MM.1S (cell line): ENCODE measurements at regions not wholly inside any gene's neighbourhood (a gene's known extent, or its start where the extent isn't known, plus 50 kb on each side); places are given as distances from the start of the nearest gene placed in this dataset.

ENCODE experiments used
- DNase-seq: peaks from one replicate; pipeline ENCODE4 v3.0.0-alpha.2; 2015
- H2AFZ ChIP-seq: fragments of 300-600 bp; sonication (generic); 2 replicates; pipeline ENCODE4 v1.6.0; 2016; ENCODE audit warnings: antibody characterized with exemption, low read length
- H3F3A ChIP-seq: fragments of 300-600 bp; sonication (generic); 2 replicates; pipeline ENCODE4 v1.6.1; 2016; ENCODE audit warnings: mild to moderate bottlenecking, antibody characterized with exemption, low read length, moderate library complexity, mixed read lengths; ENCODE audit not compliant: insufficient read depth
- H3K27ac ChIP-seq: fragments of 300-600 bp; sonication (generic); 2 replicates; pipeline ENCODE4 v1.5.1; 2016; ENCODE audit warnings: mild to moderate bottlenecking, low read length
- H3K27me3 ChIP-seq: fragments of 300-600 bp; sonication (generic); replicated peaks from 2 replicates; pipeline ENCODE4 v1.6.0; 2016; ENCODE audit warnings: low read length; ENCODE audit not compliant: insufficient read depth
- H3K36me3 ChIP-seq: fragments of 300-600 bp; sonication (generic); replicated peaks from 2 replicates; pipeline ENCODE4 v1.6.1; 2016; ENCODE audit warnings: mild to moderate bottlenecking, low read length, mixed read lengths; ENCODE audit not compliant: insufficient read depth
- H3K4me1 ChIP-seq: fragments of 300-600 bp; sonication (generic); 2 replicates; pipeline ENCODE4 v1.6.1; 2016; ENCODE audit warnings: low read length, mixed read lengths
- H3K4me2 ChIP-seq: fragments of 300-600 bp; sonication (generic); 2 replicates; pipeline ENCODE4 v1.6.0; 2016; ENCODE audit warnings: low read depth, low read length
- H3K4me3 ChIP-seq: fragments of 300-600 bp; sonication (generic); 2 replicates; pipeline ENCODE4 v1.5.1; 2016; ENCODE audit warnings: low read length, mixed read lengths
- H3K79me2 ChIP-seq: fragments of 300-600 bp; sonication (generic); 2 replicates; pipeline ENCODE4 v1.6.1; 2016; ENCODE audit warnings: mixed run types, low read length, mixed read lengths
- H3K9ac ChIP-seq: fragments of 300-600 bp; sonication (generic); 2 replicates; pipeline ENCODE4 v1.6.1; 2016; ENCODE audit warnings: low read length, mixed read lengths
- H3K9me2 ChIP-seq: fragments of 300-600 bp; sonication (generic); replicated peaks from 2 replicates; pipeline ENCODE4 v1.6.1; 2016; ENCODE audit warnings: mild to moderate bottlenecking, low read length, mixed read lengths; ENCODE audit not compliant: insufficient read depth
- H3K9me3 ChIP-seq: fragments of 300-600 bp; sonication (generic); replicated peaks from 2 replicates; pipeline ENCODE4 v1.6.1; 2016; ENCODE audit warnings: mild to moderate bottlenecking, low read length, mixed read lengths; ENCODE audit not compliant: insufficient read depth
- H4K20me1 ChIP-seq: fragments of 300-600 bp; sonication (generic); 2 replicates; pipeline ENCODE4 v1.6.1; 2016; ENCODE audit warnings: mild to moderate bottlenecking, low read length, moderate library complexity, mixed read lengths; ENCODE audit not compliant: insufficient read depth
- EZH2 ChIP-seq: fragments of 300-600 bp; sonication (generic); optimal IDR thresholded peaks from 2 replicates; pipeline ENCODE3; 2017; ENCODE audit warnings: low read depth, mild to moderate bottlenecking, antibody characterized with exemption, low read length, mixed read lengths
- EZH2phosphoT487 ChIP-seq: fragments of 300-600 bp; sonication (generic); IDR thresholded peaks from 2 replicates; pipeline ENCODE4 v1.6.1; 2018; ENCODE audit warnings: antibody characterized with exemption, low read length
- TF ChIP-seq, protein P1 (sequence below): fragments of 300-600 bp; sonication (generic); IDR thresholded peaks from 2 replicates; pipeline ENCODE4 v1.5.1; 2016; ENCODE audit warnings: antibody characterized with exemption, low read length, mixed read lengths

DNA sequence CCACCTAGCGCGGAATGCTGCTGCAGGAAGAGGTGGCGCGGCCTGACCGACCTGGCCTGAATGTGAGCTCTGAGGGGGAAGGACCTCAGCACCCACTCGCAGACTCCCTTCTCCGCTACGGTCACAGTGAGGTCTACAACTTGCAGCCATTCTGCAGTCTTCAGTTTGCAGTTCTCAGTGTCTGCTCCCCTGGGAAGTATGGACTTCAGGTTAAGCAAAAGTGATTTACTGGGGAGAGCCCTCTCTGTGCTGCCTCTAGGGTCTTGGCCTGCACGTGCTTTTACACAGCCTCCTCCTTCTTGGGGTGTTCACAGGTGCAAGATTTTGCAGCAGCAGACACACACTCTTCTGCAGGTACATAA lies 296.0 kb downstream of the OMA1 start:
- TF ChIP-seq EZH2 (no peak), EZH2phosphoT487 (no peak)
- TF ChIP-seq, protein P1, sequence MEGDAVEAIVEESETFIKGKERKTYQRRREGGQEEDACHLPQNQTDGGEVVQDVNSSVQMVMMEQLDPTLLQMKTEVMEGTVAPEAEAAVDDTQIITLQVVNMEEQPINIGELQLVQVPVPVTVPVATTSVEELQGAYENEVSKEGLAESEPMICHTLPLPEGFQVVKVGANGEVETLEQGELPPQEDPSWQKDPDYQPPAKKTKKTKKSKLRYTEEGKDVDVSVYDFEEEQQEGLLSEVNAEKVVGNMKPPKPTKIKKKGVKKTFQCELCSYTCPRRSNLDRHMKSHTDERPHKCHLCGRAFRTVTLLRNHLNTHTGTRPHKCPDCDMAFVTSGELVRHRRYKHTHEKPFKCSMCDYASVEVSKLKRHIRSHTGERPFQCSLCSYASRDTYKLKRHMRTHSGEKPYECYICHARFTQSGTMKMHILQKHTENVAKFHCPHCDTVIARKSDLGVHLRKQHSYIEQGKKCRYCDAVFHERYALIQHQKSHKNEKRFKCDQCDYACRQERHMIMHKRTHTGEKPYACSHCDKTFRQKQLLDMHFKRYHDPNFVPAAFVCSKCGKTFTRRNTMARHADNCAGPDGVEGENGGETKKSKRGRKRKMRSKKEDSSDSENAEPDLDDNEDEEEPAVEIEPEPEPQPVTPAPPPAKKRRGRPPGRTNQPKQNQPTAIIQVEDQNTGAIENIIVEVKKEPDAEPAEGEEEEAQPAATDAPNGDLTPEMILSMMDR, result no peak
- Histone ChIP-seq H2AFZ (no peak overlapping the region), H3K27me3 (no peaks in the 10 kb centered on the region), H3K9me2 (no peaks in the 10 kb centered on the region), H3K79me2 (no peaks in the 10 kb centered on the region), H3K4me3 (no peak overlapping the region), H3K4me1 (no peaks in the 10 kb centered on the region), H4K20me1 (no peaks in the 10 kb centered on the region), H3K9me3 (no peaks in the 10 kb centered on the region), H3K9ac (no peak overlapping the region), H3F3A (no peaks in the 10 kb centered on the region), H3K36me3 (no peaks in the 10 kb centered on the region), H3K27ac (no peak overlapping the region), H3K4me2 (no peak overlapping the region)
- DNase-seq, result no peak

DNA sequence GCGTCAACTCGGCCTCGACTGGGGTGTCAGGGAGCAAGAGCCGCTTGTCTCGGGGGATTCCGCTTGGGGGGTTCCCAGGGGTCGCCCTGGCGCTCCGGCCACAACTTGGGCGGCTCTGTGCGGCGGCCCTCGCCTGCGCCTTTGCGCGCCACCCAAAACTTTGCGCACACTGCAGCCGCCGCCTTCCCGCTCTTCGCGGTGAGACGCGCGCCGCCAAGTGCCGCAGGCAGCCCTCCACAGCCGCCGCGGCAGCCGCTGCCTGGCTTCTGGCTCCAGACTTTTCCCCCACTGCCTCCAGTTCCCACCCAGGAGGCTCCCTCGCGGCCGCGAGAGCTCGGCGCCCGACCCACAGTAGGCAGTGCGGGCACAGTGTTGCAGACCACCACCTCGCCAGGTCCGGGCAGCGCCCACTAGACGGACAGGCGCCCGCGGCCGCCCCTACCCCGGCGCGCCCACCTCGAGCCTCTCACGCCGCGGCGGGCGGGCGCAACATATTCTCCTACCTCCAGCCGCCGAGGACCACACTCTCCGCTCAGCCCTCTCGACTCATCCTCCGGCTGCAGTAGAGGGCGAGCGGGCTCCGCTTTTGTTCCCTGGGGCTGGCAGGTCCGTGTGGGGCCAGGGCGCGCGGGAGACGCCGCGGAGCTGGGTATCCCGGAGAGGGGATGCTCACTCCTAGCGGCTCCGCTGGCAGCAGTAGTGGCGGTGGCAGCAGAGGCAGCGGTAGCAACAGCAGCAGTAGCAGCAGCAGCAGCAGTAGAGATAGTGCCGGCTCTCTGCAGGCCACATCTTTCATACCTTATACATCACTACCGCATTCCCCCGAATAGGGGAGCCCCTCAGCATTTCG lies 296.6 kb downstream of the OMA1 start:
- H3K4me3 ChIP-seq, result no peak overlapping the region
- H3K4me2 ChIP-seq, result no peak overlapping the region; the same call in 1 of the 2 replicates
- no peaks in the 10 kb centered on the region for H3K9me3 ChIP-seq
- no peaks in the 10 kb centered on the region for H3K27me3 ChIP-seq
- H3K9ac ChIP-seq, result no peak overlapping the region
- H3K9me2 ChIP-seq, result no peaks in the 10 kb centered on the region
- no peaks in the 10 kb centered on the region for H4K20me1 ChIP-seq
- no peak overlapping the region for H2AFZ ChIP-seq
- no peaks in the 10 kb centered on the region for H3K79me2 ChIP-seq
- DNase-seq, result no peak
- no peak overlapping the region for H3K27ac ChIP-seq
- no peaks in the 10 kb centered on the region for H3F3A ChIP-seq
- TF ChIP-seq EZH2, result no peak
- TF ChIP-seq, protein P1, result no peak
- no peak for TF ChIP-seq EZH2phosphoT487
- H3K36me3 ChIP-seq, result no peaks in the 10 kb centered on the region
- no peaks in the 10 kb centered on the region for H3K4me1 ChIP-seq

DNA sequence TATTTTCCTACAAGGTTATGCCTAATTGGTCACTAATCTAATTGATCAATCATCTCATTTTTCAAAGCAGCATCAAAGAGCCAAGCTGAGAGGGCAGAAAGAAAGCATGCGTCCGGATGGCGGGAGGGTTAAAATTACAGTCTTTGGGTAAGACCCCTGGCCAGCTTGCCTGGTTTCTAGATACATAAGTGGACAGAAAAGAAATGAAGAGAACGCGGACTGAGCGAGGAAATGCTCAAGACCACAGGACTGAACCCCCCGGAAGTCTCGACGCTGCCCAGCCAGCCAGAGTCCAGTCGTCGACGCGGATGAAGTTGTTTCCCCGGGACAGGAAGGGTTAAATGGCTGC lies 297.2 kb downstream of the OMA1 start:
- Histone ChIP-seq H3K27ac (no peak overlapping the region), H2AFZ (no peak overlapping the region), H3K27me3 (no peaks in the 10 kb centered on the region), H3K4me3 (no peak overlapping the region), H3K9me3 (no peaks in the 10 kb centered on the region), H4K20me1 (no peaks in the 10 kb centered on the region), H3K36me3 (no peaks in the 10 kb centered on the region), H3K79me2 (no peaks in the 10 kb centered on the region), H3K9ac (no peak overlapping the region), H3K4me1 (no peaks in the 10 kb centered on the region), H3K9me2 (no peaks in the 10 kb centered on the region), H3K4me2 (no peak overlapping the region), H3F3A (no peaks in the 10 kb centered on the region)
- DNase-seq, result no peak
- TF ChIP-seq EZH2phosphoT487 (no peak), EZH2 (no peak)
- TF ChIP-seq, protein P1, result no peak
